ENCODE measurements at regions not wholly inside any gene's neighbourhood (a gene's known extent, or its start where the extent isn't known, plus 50 kb on each side); places are given as distances from the start of the nearest gene placed in this dataset.

- TF ChIP-seq ZBTB33 (IDR thresholded peaks at IDR 0.05) (no peak), RAD21 (IDR thresholded peaks at IDR 0.05) (no peak), RXRA (IDR thresholded peaks at IDR 0.05) (no peak), EGR1 (IDR thresholded peaks at IDR 0.05; ENCODE audit: low read depth in 2 of 2) (no peak), YY1 (IDR thresholded peaks at IDR 0.05) (no peak), TAF1 (conservative IDR thresholded peaks at IDR 0.05) (no peak), CTCF (IDR thresholded peaks at IDR 0.05; ENCODE audit: low read depth, low read length, missing input control) (no peak), ATF3 (IDR thresholded peaks at IDR 0.05) (no peak), GABPA (IDR thresholded peaks at IDR 0.05 in 1 of 2, conservative IDR thresholded peaks at IDR 0.05 in 1 of 2) (no peak), SP1 (IDR thresholded peaks at IDR 0.05) (no peak), HNF4G (IDR thresholded peaks at IDR 0.05) (no peak), JUND (IDR thresholded peaks at IDR 0.05) (no peak)
- no peaks in the 10 kb centered on the region for H3K4me1 ChIP-seq (ENCODE audit: control insufficient read depth in 4 of 4, insufficient read depth in 4 of 4, low read length in 3 of 4)
- no peaks in the 10 kb centered on the region for H3K27me3 ChIP-seq (ENCODE audit: control insufficient read depth in 4 of 4, insufficient read depth in 4 of 4, low read length in 3 of 4)
- WGBS, result 52% methylated on average over 2 of the region's 2 CpGs
- peaks cover 0 to 4% (median 2%) of the 10 kb centered on the region in 4 donors for H3K9me3 ChIP-seq (ENCODE audit: control insufficient read depth in 4 of 4, low read length in 3 of 4)
- H3K27ac ChIP-seq (ENCODE audit: low read depth in 1 of 2, low read length in 2 of 2), result no peak overlapping the region
- H3K4me3 ChIP-seq (ENCODE audit: low read depth in 1 of 3, low read length in 3 of 3), result no peak overlapping the region
- no peak overlapping the region for H3K9ac ChIP-seq (ENCODE audit: low read depth in 1 of 2, low read length in 2 of 2)
- no peaks in the 10 kb centered on the region for H3K36me3 ChIP-seq (ENCODE audit: control insufficient read depth in 4 of 4, insufficient read depth in 3 of 4, low read depth in 1 of 4, low read length in 3 of 4)
- no peak for DNase-seq (ENCODE audit: low spot score)
Measured at GRCh38 chr2:181152701-181153100, 172.3 kb downstream of the UBE2E3 start.

- Histone ChIP-seq H3K36me3 (ENCODE audit: control insufficient read depth in 4 of 4, insufficient read depth in 3 of 4, low read depth in 1 of 4, low read length in 3 of 4) (no peaks in the 10 kb centered on the region), H3K27ac (ENCODE audit: low read depth in 1 of 2, low read length in 2 of 2) (no peak overlapping the region), H3K27me3 (ENCODE audit: control insufficient read depth in 4 of 4, insufficient read depth in 4 of 4, low read length in 3 of 4) (no peaks in the 10 kb centered on the region), H3K9ac (ENCODE audit: low read depth in 1 of 2, low read length in 2 of 2) (no peak overlapping the region), H3K4me3 (ENCODE audit: low read depth in 1 of 3, low read length in 3 of 3) (no peak overlapping the region), H3K4me1 (ENCODE audit: control insufficient read depth in 4 of 4, insufficient read depth in 4 of 4, low read length in 3 of 4) (no peaks in the 10 kb centered on the region), H3K9me3 (ENCODE audit: control insufficient read depth in 4 of 4, low read length in 3 of 4) (peaks cover 0 to 4% (median 2%) of the 10 kb centered on the region in 4 donors)
- DNase-seq (ENCODE audit: low spot score), result no peak
- WGBS, result 45% methylated on average over 1 of the region's 1 CpG
- TF ChIP-seq FOXA1 (IDR thresholded peaks at IDR 0.05) (no peak), HNF4A (conservative IDR thresholded peaks at IDR 0.05) (no peak), CTCF (IDR thresholded peaks at IDR 0.05; ENCODE audit: low read depth, low read length, missing input control) (no peak), EGR1 (IDR thresholded peaks at IDR 0.05; ENCODE audit: low read depth in 2 of 2) (no peak), NR2F2 (IDR thresholded peaks at IDR 0.05) (no peak), RXRA (IDR thresholded peaks at IDR 0.05) (no peak), RAD21 (IDR thresholded peaks at IDR 0.05) (no peak), SP1 (IDR thresholded peaks at IDR 0.05) (no peak), MAX (IDR thresholded peaks at IDR 0.05) (no peak), TAF1 (conservative IDR thresholded peaks at IDR 0.05) (no peak), REST (IDR thresholded peaks at IDR 0.05) (no peak), GABPA (IDR thresholded peaks at IDR 0.05 in 1 of 2, conservative IDR thresholded peaks at IDR 0.05 in 1 of 2) (no peak), HNF4G (IDR thresholded peaks at IDR 0.05) (no peak), FOXA2 (IDR thresholded peaks at IDR 0.05) (no peak)
Measured at GRCh38 chr2:181153886-181154285, 173.5 kb downstream of the UBE2E3 start.
